HG03159 (cell line): ENCODE measurements at regions not wholly inside any gene's neighbourhood (a gene's known extent, or its start where the extent isn't known, plus 50 kb on each side); places are given as distances from the start of the nearest gene placed in this dataset.
"Not testable (repeated sequence)": the region's sequence is repeated elsewhere in the genome, so short reads cannot be mapped to it uniquely, and the experiment has no call there.

Experiments used
- ATAC-seq: cut with Tn5 transposase; IDR thresholded peaks from one replicate; pipeline ENCODE4 v1.9.1; 2021; ENCODE audit warnings: mild to moderate bottlenecking, moderate library complexity; ENCODE audit not compliant: unreplicated experiment

DNA sequence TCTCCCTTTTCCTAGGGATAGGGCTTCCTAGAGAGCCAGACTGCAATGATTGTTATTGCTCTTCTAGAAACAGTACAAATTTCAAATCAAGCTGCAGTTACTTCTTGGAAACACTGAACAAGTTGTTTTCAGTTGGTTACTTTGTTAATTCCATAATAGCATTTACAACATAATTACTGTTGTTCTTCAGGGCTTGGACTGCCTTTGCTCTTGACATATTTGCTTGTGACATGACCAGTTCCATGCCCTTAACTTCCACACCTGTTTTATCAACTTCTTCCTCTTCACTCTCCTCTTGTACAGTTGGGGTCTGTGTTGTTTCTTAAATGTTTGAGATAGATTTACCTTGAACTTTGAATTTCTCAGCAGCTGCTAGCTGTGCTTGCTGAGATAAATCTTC, 104.4 kb downstream of the SEC23IP start:
- no peak for ATAC-seq

DNA sequence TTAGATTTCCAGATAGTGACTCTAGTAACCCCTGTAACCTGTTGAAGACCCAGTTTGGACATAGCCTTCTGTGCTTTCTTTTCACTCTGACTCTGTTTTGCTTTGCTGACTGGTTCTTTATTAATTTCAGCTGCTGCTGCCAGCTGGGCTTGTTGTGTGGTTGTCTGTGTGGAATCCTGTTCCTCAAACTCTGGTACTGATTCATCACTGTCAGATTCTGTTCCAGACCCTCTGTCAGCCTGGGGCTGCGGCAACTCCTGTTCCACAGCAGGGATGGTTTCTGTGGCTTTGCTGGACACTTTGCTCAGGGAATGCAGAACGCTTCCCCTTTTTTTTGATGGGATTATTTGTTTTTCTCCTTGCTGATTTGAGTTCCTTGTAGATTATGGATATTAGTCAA, 104.9 kb downstream of the SEC23IP start:
- ATAC-seq, result no peak

DNA sequence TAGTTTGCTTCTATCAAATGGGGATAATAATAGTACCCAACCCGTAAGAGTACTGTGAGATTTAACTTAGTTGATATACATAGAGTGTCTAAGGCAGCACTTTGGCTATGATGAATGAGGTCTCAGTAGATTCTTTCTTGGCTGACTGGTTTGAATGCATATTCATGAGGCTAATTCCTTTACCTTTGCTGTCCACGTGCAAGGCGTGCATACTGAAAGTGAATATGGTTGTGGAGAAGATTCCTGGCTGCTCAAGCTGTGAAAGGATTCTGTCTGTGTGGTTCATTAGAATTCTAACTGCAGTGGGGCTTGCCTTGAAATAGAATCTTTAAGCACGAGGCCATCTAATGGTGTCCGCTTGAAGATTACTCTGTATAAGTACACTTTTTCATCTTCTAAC, 110.3 kb downstream of the SEC23IP start:
- no peak for ATAC-seq

DNA sequence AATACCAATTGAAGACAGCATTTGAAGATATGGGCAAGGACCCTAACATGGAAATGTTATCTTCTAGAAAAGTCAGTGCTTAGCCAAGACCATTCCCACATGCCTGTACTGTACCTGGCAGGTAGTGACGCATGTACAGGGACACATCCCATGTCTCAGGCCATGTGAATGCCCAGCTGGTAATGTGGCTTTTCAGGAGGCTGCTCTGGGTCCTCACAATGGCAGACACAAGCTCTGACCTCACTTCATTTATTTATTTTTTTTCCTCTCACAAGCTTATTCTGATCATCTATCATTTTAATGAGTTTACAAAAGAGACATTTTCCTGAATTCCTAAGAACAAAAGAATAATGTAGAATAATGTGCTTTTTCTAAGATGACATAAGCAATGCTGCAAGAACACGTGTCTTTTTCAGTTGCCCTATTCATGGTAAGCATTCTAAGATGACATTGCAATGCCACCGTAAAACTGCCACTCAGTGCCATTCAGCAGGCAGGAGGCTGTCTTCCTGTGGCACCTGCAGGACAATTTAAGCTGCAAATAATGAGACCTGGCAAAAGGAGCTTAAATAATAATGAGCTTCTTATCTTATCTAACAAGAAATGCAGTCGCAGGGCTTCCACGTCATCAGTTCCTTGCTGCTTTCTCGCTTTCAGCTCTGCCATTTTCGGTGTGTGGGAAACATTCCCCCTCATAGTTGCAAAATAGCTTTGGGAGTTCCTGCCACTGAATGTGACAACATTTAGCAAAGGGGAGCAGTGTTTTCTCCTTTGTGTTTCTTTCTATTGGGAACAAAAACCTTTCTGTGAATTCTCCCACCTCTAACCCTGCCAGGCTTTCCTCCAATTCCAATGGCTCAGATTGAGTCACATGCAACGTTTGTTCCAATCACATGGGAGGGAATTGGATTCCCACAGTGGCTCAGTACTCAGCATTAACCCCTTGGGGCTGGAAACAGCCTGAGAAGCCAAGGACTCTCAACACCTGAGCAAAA, 113.0 kb downstream of the SEC23IP start:
- no peak for ATAC-seq

DNA sequence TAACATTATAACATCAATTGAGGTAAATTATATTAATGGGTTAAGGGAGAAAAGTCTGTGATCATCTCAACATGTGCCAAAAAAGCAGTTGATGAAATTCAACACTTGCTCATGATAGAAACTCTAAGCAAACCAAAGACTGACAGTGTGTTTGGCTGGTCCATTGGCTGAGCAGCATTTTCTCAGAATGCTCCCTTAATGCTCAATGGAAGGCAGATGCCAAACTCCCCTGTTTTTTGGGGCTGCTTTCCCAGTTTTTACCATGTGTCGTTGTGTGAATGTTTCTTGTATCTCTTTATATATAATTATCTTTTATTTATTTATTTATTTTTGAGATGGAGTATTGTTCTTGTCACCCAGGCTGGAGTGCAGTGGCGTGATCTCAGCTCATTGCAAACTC, 114.7 kb downstream of the SEC23IP start:
- ATAC-seq, result no peak

DNA sequence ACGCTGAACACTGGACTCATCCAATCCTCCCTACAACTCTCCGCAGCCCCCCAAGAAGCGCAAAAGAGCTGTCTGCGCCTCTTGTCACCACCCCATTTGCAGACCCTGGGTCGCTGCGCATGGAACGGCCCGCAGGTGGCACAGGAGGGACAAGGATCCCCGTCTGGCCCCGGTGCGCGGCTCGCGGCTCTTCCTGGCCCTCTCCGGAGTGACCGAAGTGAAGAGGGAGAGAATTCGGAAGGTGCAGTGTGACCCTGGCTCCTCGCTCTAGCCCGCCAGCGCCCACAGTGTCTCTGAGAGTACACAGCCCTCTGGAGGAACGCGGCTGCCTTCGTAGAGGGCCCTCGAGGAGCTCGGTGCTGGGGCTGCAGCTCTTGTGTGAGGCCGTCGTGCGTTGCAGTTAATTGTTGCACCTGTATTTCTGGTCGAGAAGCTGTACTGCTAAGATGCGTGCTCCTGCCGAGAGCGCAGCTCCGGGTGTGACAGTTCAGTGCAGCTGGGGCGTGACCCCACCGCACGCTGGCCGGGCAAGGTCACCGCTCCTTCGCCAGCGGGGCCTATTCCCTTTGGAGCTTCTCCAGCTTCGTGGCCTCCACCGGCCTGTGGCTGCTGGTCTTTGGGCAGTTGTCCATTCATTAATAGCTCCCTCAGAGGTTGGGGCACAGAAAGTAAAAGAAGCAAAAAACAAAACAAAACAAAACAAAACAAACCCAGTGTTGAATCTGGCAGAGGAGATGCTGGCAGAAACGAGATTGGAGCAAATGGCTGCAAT, 119.0 kb downstream of the SEC23IP start:
- ATAC-seq, result no peak

DNA sequence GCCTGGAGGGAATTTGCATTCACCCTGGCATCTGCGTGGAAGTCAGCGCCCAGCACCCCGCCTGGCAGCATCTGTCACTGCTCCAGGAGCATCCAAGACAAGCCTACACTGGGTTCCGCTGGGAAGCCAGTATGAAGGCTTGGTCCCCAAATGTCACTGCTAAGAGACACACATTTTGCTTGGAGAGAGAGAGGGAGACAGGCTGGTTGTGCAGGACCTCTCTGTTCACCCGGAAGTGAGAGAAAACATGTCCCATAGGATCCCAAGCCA, 119.5 kb downstream of the SEC23IP start:
- ATAC-seq, result no peak

DNA sequence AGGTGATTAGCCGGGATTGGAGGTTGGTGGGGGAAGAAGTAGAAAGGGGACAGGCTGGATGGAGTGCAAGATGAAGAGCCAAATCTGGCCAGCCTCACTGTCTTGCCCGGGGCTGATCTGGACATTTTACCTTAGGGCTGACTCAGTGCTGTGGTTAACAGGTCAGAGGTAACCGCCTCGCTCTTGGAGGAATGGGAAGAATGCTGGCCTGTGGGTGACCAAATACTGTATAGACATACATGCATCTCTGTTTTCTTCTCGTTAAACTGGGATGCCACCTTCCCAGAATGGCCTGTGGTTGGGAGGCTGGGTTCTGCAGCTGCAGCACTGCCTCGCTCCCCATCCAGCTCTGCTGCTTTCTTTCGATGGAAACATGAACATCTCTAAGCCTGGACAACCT, 120.0 kb downstream of the SEC23IP start:
- ATAC-seq, result no peak

DNA sequence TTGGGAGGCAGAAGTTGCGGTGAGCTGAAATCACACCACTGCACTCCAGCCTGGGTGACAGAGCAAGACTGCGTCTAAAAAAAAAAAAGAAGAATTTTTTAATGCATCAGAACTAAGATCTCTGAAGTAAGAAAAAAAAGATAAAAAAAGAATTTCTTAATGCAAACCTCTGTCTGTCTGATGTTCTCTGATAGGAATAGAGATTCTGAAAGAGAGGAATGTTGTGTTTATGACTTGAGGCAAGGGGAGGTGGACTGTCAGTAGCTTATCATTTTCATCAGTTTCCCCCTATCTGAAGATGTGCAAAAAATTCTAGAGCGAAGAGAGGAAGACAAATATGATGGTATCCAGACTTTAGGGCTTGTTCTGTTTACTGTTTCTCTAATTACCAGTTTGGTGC, 121.5 kb downstream of the SEC23IP start:
- ATAC-seq, result no peak

DNA sequence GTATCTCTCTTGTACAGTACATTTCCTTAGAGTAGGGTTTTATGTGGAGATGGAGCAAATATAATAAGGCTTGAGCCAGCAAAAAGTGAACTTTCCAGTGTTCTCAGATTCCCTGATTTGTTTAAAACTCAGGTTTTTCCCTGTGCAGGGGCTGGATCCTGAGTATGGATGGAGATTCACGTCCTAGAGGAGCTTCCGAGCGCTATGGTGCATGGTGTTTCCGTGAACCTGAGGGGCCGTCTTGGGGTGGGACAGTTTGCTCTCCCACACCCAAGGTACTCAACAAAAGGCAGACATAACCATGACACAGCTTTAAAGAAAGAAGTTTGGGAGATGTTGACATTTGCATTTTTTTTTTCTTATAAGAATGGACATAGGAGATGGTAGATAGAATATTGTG, 122.5 kb downstream of the SEC23IP start:
- ATAC-seq, result no peak

DNA sequence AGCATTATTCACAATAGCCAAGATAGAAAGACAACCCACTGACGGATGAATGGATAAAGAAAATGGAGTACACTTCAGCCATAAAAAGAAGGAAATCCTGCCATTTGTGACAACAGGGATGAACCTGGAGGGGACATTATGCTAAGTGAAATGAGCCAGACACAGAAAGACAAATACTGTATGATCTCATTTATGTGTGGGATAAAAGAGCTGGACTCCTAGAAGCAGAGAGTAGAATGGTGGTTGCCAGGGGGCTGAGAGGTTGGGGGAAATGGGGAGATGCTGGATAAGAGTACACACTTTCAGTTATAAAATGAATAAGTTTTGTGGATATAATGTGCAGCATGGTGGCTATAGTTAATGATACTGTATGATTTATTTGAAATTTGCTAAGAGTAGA, 124.4 kb downstream of the SEC23IP start:
- no peak for ATAC-seq

DNA sequence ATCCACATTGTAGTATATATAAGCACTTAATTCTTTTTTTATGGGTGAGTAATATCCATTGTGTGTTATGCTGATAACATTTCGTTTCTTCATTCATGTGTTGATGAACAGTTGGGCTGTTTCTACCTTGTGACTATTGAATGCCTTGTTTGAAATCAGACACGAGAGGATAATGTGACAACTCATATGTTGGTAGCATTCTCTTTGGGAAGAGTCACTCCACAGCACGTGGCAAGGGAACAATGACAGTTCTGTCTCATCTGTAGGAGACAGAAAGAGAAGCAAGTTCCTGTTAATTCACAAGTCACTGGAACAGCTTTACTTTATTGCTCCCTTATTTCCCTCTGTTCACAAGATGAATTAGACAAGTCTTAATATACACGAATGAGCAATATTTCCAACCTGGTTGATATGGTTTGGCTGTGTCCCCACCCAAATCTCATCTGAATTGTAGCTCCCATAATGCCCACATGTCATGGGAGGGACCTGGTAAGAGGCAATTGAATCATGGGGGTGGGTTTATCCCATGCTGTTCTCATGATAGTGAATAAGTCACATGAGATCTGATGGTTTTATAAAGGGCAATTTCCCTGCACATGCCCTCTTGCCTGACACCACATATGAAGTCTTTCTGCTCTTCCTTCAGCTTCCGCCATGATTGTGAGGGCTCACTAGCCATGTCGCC, 125.3 kb downstream of the SEC23IP start:
- ATAC-seq, result no peak

DNA sequence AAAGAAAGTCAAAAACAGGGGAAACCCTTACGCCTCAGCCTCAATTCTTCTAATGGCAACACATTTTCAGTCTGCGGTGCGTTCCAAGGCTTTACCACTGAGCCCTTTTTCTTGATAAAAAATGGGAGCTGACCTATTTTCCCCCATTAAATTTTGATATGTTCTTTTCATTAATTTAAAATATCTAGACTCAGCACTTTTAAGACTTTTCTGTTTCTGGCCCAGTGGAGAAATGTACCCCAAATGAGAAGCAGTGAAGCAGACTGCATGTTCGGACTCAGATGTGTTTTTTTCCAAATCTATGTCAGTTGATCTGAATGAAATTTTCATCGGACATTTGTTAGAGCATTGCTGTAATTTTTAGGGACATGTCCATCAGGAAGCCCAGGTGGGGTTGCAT, 126.2 kb downstream of the SEC23IP start:
- no peak for ATAC-seq

DNA sequence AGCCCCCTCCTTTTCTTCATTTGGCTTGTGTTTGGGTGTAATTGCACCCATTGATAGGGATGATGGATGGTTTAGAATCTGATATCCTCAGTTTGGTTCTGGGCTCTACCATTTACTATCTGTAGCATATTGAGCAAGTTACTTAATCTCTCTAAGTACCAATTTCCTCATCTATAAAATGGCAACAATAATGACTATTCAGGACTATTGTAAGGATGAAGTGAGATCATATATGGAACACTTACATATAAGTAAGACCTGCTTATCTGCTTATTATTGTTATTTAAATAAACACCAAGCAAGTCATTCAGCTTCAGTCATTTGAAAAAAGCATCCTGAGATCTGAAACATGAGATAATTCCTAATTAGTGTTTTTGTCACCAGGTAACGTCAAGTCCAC, 127.0 kb downstream of the SEC23IP start:
- ATAC-seq, result no peak

DNA sequence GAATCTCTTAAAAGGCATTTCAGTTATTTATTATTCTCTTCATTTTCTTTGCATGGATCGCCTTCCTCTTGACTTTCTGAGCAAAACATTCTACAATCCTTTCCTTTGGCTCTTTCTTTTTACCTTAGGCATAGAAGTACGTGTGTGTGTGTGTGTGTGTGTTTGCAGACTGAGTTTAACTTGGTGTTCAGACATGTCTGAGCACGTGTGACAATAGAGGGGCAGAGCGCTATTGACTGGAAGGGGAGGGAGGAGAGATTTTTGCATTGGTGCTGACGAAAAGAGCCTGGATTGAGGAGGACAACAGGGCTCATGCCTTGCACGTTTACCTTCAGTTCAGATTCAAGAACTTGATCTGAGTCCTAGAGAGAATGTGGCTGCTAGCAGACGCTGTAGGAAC, 129.8 kb downstream of the SEC23IP start:
- ATAC-seq, result no peak

DNA sequence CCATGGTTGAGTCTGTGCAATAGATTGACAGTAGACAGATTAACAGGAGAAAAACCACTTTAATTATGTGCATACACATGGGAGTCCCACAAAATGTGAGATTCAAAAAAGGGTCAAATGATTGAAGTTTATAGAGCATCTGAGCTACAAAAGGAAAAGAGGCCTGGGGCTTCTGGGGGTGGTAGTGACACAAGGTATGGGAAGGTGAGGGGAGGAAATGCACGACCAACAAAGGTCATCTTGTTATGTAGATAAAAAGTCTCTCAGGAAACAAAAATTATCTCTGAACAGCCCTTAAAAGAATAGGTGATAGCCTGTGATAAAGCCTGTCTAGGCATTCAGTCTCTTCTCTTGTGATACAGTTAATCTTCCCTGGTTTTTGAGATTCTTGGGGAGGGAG, 141.7 kb downstream of the SEC23IP start:
- ATAC-seq, result no peak

DNA sequence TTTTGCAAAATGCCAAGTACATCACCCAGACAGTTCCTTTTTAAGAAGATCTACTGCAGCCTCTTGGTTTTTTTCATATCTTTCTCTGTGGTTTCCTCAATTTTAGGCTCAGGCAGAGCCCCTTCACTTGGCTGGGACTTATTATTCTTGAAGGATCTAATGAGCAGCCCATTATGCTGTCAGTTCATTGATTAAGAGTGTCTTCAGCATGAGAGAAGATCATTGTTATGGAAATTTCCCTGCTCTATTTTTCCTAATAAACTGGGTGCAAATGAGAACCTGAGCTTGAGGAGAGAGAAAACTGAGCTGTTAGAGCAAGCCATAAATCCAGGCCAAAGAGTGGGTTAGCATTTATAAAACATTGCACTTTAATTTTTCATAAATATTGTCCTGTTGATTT, 146.5 kb downstream of the SEC23IP start:
- no peak for ATAC-seq

DNA sequence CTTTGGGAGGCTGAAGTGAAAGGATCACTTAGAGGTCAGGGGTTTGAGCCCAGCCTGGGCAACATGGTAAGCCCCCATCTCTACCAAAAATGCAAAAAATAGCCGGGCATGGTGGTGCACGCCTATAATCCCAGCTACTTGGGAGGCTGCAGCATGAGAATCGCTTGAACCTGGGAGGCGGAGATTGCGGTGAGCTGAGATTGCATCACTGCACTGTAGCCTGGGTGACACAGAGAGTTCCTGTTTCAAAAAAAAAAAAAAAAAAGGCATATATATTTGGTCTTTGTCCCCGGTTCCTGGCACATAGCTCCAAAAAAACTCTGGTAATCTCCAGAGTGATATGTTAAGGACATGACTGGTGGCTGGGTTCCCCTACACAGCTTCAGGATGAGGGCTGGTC, 147.3 kb downstream of the SEC23IP start:
- no peak for ATAC-seq

DNA sequence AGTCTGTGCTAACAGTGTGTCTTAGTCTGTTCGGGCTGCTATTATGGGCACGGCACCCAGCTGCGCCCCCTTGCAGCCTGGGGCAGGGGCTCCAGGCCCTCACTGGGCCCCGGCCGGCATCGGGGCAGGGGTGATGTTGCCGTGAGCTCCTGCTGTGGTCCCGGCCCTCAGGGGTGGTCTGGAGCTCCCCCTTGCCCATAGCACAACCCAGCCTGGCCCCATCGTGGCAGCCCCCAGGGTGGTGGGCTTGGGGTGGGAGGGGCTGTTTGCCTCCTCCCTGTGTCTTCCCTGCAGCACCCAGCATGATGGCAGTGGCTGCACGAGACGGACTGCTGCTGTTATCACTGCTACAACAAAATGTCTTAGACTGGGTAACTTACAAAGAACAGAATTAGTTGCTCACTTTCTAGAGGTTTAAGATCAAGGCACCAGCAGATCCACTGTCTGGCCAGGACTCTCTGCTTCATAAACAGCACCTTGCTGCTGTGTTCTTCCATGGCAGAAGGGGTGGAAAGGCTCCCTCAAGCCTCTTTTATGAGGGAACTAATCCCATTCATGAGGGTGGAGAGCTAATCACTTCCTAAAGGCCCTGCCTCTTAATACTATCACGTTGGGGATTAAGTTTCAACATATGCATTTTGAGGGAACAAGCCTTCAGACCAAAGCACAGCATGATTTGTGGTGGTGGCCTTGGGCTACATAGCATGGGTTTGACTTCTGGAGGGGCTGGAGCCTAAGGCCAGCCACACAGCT, 149.5 kb downstream of the SEC23IP start:
- ATAC-seq, result no peak

DNA sequence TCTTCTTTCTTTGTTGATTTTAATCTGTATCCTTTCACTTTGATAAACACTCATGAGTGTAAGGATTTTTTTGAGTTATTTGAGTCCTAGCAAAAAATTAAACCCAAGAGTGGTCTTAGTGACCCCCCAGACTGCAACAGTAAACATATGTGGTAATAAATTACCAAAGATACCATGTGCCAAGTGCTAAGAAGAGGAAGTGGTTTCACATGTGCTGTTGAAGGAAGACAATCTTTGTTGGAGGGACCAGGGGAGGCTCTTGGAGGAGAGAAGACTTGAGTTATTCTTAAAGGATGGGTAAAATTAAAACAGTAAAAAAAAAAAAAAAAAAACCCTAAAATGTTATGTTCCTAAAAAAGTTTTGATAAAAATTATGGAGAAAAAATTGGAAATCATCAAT, 150.2 kb downstream of the SEC23IP start:
- ATAC-seq, result no peak

DNA sequence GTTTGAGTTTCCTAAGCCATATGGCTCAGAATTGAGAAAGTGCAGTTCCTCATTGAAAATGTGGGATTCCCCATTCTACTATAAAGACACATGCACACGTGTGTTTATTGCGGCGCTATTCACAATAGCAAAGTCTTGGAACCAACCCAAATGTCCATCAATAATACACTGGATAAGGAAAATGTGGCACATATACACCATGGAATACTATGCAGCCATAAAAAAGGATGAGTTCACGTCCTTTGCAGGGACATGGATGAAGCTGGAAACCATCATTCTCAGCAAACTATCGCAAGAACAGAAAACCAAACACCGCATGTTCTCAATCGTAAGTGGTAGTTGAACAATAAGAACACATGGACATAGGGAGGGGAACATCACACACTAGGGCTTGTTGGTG, 154.8 kb downstream of the SEC23IP start:
- not testable (repeated sequence) for ATAC-seq
